SIG-M5 treated with dmso at 0.1 percent for 504 hours (cell line): ENCODE measurements at regions not wholly inside any gene's neighbourhood (a gene's known extent, or its start where the extent isn't known, plus 50 kb on each side); places are given as distances from the start of the nearest gene placed in this dataset.
"Not testable (repeated sequence)": the region's sequence is repeated elsewhere in the genome, so short reads cannot be mapped to it uniquely, and the experiment has no call there.

Experiments used
- DNase-seq: peaks from one replicate; lab custom pipeline; 2025; ENCODE audit not compliant: unreplicated experiment; lab: John Stamatoyannopoulos, UW

GRCh38 chr2:11069566-11070185 is 85.6 kb upstream of the SLC66A3 start:
- DNase-seq = no peak

- peak; percentile 23 for DNase-seq
Measured at GRCh38 chr2:11071211-11071610, 84.1 kb upstream of the SLC66A3 start.

GRCh38 chr2:11071939-11072338 is 83.3 kb upstream of the SLC66A3 start:
- no peak for DNase-seq

- no peak for DNase-seq
Measured at GRCh38 chr2:11072550-11072949, 82.7 kb upstream of the SLC66A3 start.

GRCh38 chr2:11073251-11073650 is 82.0 kb upstream of the SLC66A3 start:
- no peak for DNase-seq

GRCh38 chr2:11073776-11074175 is 81.5 kb upstream of the SLC66A3 start:
- no peak for DNase-seq

GRCh38 chr2:11074246-11074820 is 80.9 kb upstream of the SLC66A3 start:
- DNase-seq = no peak

- no peak for DNase-seq
Measured at GRCh38 chr2:11075221-11075620, 80.0 kb upstream of the SLC66A3 start.

- no peak for DNase-seq
Measured at GRCh38 chr2:11077411-11077810, 77.9 kb upstream of the SLC66A3 start.

- no peak for DNase-seq
Measured at GRCh38 chr2:11079136-11079824, 76.0 kb upstream of the SLC66A3 start.

- no peak for DNase-seq
Measured at GRCh38 chr2:11080253-11081115, 74.8 kb upstream of the SLC66A3 start.

- DNase-seq = no peak
Measured at GRCh38 chr2:11082880-11083279, 72.4 kb upstream of the SLC66A3 start.

- DNase-seq = not testable (repeated sequence)
Measured at GRCh38 chr2:11088821-11089220, 66.4 kb upstream of the SLC66A3 start.

- no peak for DNase-seq
Measured at GRCh38 chr2:11090187-11090586, 65.1 kb upstream of the SLC66A3 start.

- DNase-seq = no peak
Measured at GRCh38 chr2:11092701-11093335, 62.4 kb upstream of the SLC66A3 start.

- no peak for DNase-seq
Measured at GRCh38 chr2:11093467-11093866, 61.8 kb upstream of the SLC66A3 start.

GRCh38 chr2:11094021-11094810 is 61.1 kb upstream of the SLC66A3 start:
- DNase-seq = no peak

- DNase-seq = no peak
Measured at GRCh38 chr2:11096591-11096990, 58.7 kb upstream of the SLC66A3 start.

GRCh38 chr2:11097038-11097720 is 58.1 kb upstream of the SLC66A3 start:
- DNase-seq = no peak
